MV-4-11 (cell line): ENCODE measurements at regions not wholly inside any gene's neighbourhood (a gene's known extent, or its start where the extent isn't known, plus 50 kb on each side); places are given as distances from the start of the nearest gene placed in this dataset.

Source experiments
- DNase-seq: peaks from one replicate; lab custom pipeline; 2025; lab: John Stamatoyannopoulos, UW

- DNase-seq, result no peak
Observed at GRCh38 chr20:58162986-58163385, 65.5 kb downstream of the ANKRD60 start.

- no peak for DNase-seq
Observed at GRCh38 chr20:58161192-58161591, 67.3 kb downstream of the ANKRD60 start.

- no peak for DNase-seq
Observed at GRCh38 chr20:58160451-58161061, 67.9 kb downstream of the ANKRD60 start.

GRCh38 chr20:58155148-58155925 is 73.1 kb downstream of the ANKRD60 start:
- no peak for DNase-seq

DNA sequence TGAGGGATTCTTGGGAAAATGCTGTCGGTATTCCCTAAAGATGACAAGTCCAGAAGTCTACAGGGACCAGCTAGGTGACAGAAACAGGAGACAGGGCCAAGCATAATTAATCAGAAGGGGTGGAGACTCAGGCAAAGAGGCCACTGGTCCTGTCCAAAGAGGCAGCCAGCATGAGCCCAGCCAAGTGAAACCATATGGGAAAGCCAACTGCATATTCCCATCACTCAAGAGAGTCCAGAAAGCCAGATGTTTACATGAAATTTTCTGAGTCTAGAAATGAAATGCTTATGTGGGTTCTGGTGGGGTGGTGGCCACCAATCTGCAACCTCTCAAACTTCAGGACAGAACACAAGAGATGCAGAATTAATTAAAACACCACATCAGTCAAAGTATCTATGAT is 74.3 kb downstream of the ANKRD60 start:
- DNase-seq, result no peak

DNA sequence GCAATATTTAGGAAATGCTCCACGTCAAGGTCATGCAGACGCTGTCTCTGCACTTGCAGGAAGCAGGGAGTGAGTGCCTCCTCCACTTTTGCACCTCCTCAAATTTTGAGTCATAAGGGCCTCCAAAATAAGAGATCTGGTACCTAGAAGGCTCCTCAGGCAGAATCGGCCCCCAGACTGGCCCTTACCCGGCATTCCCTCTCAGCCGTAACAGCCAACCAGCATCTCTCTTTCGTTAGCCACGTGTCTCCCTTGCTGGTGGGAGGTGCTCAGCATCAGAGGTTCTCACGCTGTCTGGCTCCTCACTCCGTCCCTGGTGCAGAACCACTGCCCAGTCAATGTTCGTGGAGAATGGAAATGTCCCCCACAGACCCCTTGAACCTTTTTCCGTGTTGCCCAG is 75.3 kb downstream of the ANKRD60 start:
- DNase-seq, result no peak

DNA sequence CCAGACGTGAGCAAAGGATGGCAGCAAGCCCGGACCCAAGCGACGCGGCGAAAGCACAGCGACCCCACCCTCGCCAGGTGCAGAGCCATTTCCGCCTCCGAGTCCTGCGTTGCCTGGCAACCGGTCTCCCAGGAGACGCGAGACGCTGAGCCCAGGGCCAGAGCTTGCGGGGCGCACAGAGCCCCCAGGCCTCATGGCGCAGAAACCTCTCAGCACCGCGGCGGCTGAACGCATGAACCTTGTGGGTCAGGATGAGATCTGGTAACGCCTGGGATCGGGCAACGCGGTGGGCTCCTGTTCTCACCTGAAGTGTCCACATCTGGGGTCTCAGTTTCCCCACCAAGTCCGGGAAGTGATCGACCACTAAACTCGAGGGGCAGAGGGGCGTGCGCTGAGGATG is 77.7 kb downstream of the ANKRD60 start:
- DNase-seq, result no peak

DNA sequence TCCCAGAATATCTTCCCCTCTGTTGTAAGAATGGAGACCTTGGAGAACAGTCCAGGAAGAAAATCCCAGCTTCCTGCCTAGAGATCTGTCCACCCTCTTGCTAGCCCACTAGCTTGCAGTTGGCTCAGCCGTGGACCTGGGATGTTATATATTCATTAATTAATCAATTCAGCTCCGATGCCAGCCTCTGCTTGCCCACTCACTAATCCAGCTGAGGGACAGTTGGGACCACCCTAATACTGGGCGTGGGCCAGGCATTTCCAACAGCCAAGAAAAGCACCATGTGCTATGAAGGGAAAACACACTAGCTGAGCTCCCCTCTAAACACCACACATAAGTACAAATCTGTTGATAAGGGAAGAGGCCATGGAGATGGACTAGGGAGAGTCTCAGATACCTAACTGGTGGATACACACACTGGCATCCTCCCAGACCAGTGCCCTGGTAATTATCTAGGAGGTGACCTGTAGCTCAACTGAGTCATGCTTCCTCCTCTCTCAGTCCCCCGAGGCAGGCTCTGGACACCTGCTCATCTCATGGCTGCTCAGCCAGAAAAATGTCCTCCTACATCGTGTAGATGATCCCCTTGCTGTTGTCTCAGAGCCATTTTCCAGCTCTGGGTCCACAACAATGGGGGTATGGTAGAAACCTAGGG is 78.9 kb downstream of the ANKRD60 start:
- DNase-seq, result no peak

GRCh38 chr20:58148891-58149290 is 79.6 kb downstream of the ANKRD60 start:
- no peak for DNase-seq

DNA sequence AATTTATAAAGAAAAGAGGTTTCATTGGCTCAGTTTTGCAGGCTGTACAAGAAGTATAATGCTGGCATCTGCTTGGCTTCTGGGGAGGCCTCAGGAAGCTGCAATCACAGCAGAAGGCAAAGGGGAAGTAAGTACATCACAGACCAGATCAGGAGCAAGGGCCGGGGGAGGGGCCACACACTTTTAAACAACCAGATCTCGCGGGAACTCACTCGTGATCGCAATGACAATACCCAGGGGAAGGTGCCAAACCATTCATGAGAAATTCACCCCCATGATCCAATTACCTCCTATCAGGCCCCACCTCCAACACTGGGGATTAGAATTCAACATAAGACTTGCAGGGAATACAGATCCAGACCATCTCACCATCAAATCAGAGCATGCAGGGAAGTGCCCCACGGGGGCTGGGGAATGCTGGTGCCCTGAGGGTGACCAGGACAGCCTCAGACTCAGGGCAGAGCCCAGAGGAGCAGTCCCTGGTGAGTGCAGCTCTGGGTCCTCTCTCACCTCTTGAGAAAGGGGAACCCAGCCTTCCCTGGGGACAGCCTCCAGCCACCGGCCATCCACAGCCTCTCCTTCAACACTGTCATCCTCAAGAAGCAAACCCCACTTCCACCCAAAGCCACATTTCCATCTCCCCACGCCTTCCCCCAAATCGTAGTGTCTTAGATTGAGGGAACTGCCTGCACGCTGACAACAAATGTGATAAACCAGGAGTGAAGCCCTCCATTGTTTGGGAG is 80.7 kb downstream of the ANKRD60 start:
- no peak for DNase-seq

GRCh38 chr20:58146746-58147140 is 81.7 kb downstream of the ANKRD60 start:
- DNase-seq, result no peak

DNA sequence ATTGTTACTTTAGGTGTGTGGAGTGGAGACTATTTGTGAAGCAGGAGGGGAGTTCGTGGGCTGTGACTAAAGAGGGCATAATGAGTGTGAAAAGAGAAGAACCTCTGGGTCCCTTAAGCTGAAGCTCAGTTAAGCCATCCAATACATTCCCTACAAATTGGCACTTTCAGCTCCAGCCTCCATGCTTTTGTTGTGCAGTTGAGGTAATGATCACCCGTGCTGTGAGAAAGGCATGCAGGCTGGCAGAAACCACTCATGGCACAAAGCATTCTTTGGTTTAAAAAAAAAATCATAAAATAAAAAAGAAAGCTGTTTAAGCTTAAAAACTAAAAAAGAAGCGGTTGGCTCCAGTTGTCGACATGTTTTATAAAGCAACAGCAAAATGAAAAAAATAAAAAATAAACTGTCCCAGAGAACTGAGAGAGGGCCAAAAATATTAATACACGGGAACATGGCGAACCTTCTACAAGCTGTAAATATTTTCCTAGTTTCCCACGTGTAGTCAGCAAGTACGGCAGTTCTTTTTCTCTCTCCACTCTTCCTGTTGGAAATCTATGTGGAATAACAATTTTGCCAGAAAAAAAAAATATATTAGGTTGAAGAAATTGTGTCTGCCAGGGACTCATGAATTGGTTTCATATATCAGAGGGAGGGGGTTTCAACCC is 82.2 kb downstream of the ANKRD60 start:
- DNase-seq, result no peak

- no peak for DNase-seq
Observed at GRCh38 chr20:58145506-58146080, 82.9 kb downstream of the ANKRD60 start.

- DNase-seq, result no peak
Observed at GRCh38 chr20:58144096-58144495, 84.4 kb downstream of the ANKRD60 start.

DNA sequence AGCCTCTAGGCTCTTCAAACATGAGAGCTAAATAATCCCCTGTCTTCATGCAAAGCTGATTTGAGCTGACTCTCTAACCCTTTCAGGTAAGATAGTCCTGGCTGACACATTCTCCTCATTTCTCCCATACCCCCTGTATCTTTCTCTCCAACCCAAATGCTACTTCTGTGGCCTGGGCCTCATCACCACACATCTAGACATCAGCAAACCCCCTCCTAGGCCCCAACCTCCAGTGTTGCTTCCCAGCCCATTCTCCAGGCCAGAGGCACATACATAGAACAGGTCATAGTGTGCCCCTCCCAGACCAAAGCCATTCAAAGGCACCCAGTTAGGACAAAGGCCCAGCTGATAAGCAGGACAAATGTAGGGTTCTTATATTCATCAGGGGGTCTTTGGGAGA is 84.9 kb downstream of the ANKRD60 start:
- no peak for DNase-seq

GRCh38 chr20:58142843-58143185 is 85.6 kb downstream of the ANKRD60 start:
- no peak for DNase-seq

GRCh38 chr20:58141971-58142842 is 86.2 kb downstream of the ANKRD60 start:
- no peak for DNase-seq

DNA sequence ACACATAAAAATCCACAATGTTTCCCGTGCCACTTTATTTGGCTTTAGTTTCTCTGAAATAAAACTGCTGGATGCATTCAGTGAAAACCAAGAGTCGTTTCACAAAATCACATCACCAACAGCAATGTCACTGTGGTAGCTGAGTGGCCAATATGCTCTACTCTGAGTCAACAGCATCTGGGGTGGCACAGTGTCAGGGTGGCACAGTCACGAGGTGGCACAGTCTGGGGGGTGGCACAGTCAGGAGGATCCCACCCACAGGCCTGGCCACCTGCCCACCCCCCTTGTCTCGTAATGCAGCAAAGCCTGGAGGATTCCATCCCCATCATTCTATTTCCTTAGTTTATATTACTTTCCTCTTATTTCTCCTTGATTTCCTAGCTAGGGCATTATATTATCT is 87.0 kb downstream of the ANKRD60 start:
- no peak for DNase-seq

DNA sequence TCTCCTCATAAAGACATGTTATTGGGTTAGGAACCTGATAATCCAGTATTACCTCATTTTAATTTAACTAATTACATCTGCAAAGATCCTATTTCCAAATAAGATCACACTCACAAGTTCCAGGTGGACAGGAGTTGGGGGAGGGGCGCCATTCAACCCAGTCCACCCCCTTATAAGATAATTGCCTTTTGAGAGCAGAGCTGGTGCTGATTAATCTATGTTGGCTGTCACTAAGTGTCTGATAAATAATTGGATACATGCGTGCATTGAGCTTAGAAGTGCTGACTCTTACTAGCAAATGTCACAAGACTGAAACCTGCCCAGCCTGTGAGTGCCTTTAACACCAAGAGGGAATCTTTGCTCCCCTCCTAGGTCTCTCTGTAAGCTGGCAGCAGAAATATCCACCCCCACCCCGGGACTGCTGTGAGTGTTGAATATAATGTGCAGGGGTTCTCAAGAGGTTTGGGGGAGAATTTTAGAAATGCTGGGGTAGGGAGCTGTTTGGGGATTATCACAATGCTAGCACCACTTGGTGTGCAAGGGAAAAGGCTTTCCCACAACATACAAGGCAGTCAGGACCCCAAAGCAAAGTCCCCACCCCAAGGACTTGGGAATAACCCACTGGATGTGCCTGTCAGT is 87.5 kb downstream of the ANKRD60 start:
- DNase-seq, result no peak
